Neural cell (in vitro differentiated cells): ENCODE measurements at regions not wholly inside any gene's neighbourhood (a gene's known extent, or its start where the extent isn't known, plus 50 kb on each side); places are given as distances from the start of the nearest gene placed in this dataset.

Experiments used
- H2AFZ ChIP-seq: fragments of 200-600, 300-800 bp; sonication (generic), shearing (Covaris generic); 2 replicates; pipeline ENCODE4 v1.6.0; 2014; ENCODE audit warnings: low read depth, mild to moderate bottlenecking, antibody characterized with exemption, low read length, moderate library complexity
- H3F3A ChIP-seq: fragments of 200-600 bp; shearing (Covaris generic); 2 replicates; pipeline ENCODE4 v1.6.1; 2016; ENCODE audit warnings: mild to moderate bottlenecking, moderate library complexity, mixed read lengths, antibody characterized with exemption, low read length; ENCODE audit not compliant: insufficient read depth, poor library complexity, severe bottlenecking
- H3K27ac ChIP-seq: fragments of 200-600, 300-800 bp; sonication (generic), shearing (Covaris generic); 2 replicates; pipeline ENCODE4 v1.5.1; 2014; ENCODE audit warnings: mild to moderate bottlenecking, low read length, moderate library complexity
- H3K27me3 ChIP-seq: fragments of 300-800, 200-600 bp; sonication (generic), shearing (Covaris generic); 2 replicates; pipeline ENCODE4 v1.6.0; 2014; ENCODE audit warnings: mild to moderate bottlenecking, low read depth, low read length, moderate library complexity; ENCODE audit not compliant: insufficient read depth
- H3K36me3 ChIP-seq: fragments of 300-800, 200-600 bp; sonication (generic), shearing (Covaris generic); 2 replicates; pipeline ENCODE4 v1.5.1; 2014; ENCODE audit warnings: mild to moderate bottlenecking, antibody characterized with exemption, low read length, moderate library complexity; ENCODE audit not compliant: insufficient read depth
- H3K4me2 ChIP-seq: fragments of 300-800, 200-600 bp; sonication (generic), shearing (Covaris generic); 2 replicates; pipeline ENCODE4 v1.6.0; 2014; ENCODE audit warnings: mild to moderate bottlenecking, low read length
- H3K4me3 ChIP-seq: fragments of 300-800, 200-600 bp; sonication (generic), shearing (Covaris generic); 2 replicates; pipeline ENCODE4 v1.5.1; 2014; ENCODE audit warnings: mild to moderate bottlenecking, low read length, moderate library complexity
- H3K79me2 ChIP-seq: fragments of 200-600 bp; shearing (Covaris generic); replicated peaks from 2 replicates; pipeline ENCODE4 v1.6.0; 2014; ENCODE audit warnings: mild to moderate bottlenecking, low read length, moderate library complexity; ENCODE audit not compliant: insufficient read depth
- H3K9ac ChIP-seq: fragments of 300-800, 200-600 bp; sonication (generic), shearing (Covaris generic); 2 replicates; pipeline ENCODE4 v1.6.1; 2016; ENCODE audit warnings: mild to moderate bottlenecking, low read length, mixed read lengths
- H3K9me2 ChIP-seq: fragments of 200-600 bp; shearing (Covaris generic); 2 replicates; pipeline ENCODE4 v1.6.1; 2016; ENCODE audit warnings: mild to moderate bottlenecking, low read length, mixed read lengths; ENCODE audit not compliant: insufficient read depth
- H3K9me3 ChIP-seq: fragments of 200-600, 300-800 bp; sonication (generic), shearing (Covaris generic); 2 replicates; pipeline ENCODE4 v1.6.1; 2016; ENCODE audit warnings: mild to moderate bottlenecking, mixed run types, low read length, moderate library complexity, mixed read lengths
- H4K20me1 ChIP-seq: fragments of 200-600 bp; shearing (Covaris generic); 2 replicates; pipeline ENCODE4 v1.6.1; 2016; ENCODE audit warnings: mild to moderate bottlenecking, mixed run types; ENCODE audit not compliant: insufficient read depth
- EP300 ChIP-seq: fragments of 450-650 bp; conservative IDR thresholded peaks from 2 replicates; pipeline ENCODE4 v1.6.1; 2014; ENCODE audit warnings: antibody characterized with exemption, mild to moderate bottlenecking, moderate library complexity; ENCODE audit not compliant: poor library complexity, severe bottlenecking
- EZH2 ChIP-seq: fragments of 200-600, 300-800 bp; shearing (Covaris generic), sonication (generic); IDR thresholded peaks from 2 replicates; pipeline ENCODE4 v1.6.1; 2014; ENCODE audit warnings: antibody characterized with exemption, low read length, borderline replicate concordance, mild to moderate bottlenecking; ENCODE audit not compliant: insufficient read depth, poor library complexity, severe bottlenecking
- MXI1 ChIP-seq: fragments of 450-650 bp; conservative IDR thresholded peaks from 2 replicates; pipeline ENCODE4 v1.6.1; 2014; ENCODE audit warnings: antibody characterized with exemption, mild to moderate bottlenecking; ENCODE audit not compliant: poor library complexity, severe bottlenecking
- POLR2AphosphoS5 ChIP-seq: IDR thresholded peaks from 2 replicates; pipeline ENCODE4 v1.6.1; 2012
- RAD21 ChIP-seq: fragments of 450-650 bp; conservative IDR thresholded peaks from 2 replicates; pipeline ENCODE4 v1.6.1; 2014; ENCODE audit warnings: antibody characterized with exemption, mild to moderate bottlenecking, moderate library complexity
- SMC3 ChIP-seq: fragments of 450-650 bp; conservative IDR thresholded peaks from 2 replicates; pipeline ENCODE4 v1.6.1; 2014; ENCODE audit warnings: antibody characterized with exemption, mild to moderate bottlenecking, moderate library complexity; ENCODE audit not compliant: poor library complexity
- TAF1 ChIP-seq: IDR thresholded peaks from 2 replicates; pipeline ENCODE4 v1.6.1; 2012; ENCODE audit warnings: low read depth
- TF ChIP-seq, protein P1 (sequence below): IDR thresholded peaks from 2 replicates; pipeline ENCODE4 v1.6.1; 2012; ENCODE audit warnings: borderline replicate concordance
- TF ChIP-seq, protein P2 (sequence below): fragments of 450-650 bp; IDR thresholded peaks from 2 replicates; pipeline ENCODE4 v1.5.1; 2014; ENCODE audit warnings: antibody characterized with exemption, mild to moderate bottlenecking, moderate library complexity; ENCODE audit not compliant: poor library complexity, severe bottlenecking

DNA sequence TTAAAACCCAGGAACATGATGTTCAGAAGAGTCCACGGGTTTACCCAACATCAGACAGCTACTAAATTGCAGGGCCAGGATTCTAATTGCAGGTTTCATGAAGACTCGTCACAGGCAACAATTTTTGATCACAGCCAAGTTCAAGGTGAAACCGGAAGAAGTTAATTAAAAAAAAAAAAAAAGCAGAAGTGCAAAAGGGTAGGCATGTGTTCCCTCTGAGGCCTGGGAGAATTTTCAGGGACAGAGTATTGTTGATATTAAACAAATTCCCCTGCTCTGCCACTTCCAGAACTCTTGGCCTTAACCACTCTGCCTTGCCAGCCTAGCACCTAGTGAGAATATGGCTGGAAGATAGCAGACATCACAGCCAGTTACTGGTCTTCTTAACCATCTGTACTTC lies 99.4 kb upstream of the TRIB2 start:
- Histone ChIP-seq H3K4me3 (no peak overlapping the region), H2AFZ (no peak overlapping the region), H3K4me2 (no peak overlapping the region), H3K9me2 (no peaks in the 10 kb centered on the region), H3K79me2 (no peaks in the 10 kb centered on the region), H3F3A (no peaks in the 10 kb centered on the region), H3K36me3 (no peaks in the 10 kb centered on the region), H3K27ac (no peak overlapping the region), H4K20me1 (no peaks in the 10 kb centered on the region), H3K9ac (no peak overlapping the region), H3K27me3 (no peaks in the 10 kb centered on the region), H3K9me3 (no peaks in the 10 kb centered on the region)
- TF ChIP-seq EP300 = no peak
- no peak for TF ChIP-seq EZH2
- TF ChIP-seq, protein P1, sequence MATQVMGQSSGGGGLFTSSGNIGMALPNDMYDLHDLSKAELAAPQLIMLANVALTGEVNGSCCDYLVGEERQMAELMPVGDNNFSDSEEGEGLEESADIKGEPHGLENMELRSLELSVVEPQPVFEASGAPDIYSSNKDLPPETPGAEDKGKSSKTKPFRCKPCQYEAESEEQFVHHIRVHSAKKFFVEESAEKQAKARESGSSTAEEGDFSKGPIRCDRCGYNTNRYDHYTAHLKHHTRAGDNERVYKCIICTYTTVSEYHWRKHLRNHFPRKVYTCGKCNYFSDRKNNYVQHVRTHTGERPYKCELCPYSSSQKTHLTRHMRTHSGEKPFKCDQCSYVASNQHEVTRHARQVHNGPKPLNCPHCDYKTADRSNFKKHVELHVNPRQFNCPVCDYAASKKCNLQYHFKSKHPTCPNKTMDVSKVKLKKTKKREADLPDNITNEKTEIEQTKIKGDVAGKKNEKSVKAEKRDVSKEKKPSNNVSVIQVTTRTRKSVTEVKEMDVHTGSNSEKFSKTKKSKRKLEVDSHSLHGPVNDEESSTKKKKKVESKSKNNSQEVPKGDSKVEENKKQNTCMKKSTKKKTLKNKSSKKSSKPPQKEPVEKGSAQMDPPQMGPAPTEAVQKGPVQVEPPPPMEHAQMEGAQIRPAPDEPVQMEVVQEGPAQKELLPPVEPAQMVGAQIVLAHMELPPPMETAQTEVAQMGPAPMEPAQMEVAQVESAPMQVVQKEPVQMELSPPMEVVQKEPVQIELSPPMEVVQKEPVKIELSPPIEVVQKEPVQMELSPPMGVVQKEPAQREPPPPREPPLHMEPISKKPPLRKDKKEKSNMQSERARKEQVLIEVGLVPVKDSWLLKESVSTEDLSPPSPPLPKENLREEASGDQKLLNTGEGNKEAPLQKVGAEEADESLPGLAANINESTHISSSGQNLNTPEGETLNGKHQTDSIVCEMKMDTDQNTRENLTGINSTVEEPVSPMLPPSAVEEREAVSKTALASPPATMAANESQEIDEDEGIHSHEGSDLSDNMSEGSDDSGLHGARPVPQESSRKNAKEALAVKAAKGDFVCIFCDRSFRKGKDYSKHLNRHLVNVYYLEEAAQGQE = no peak
- no peak for TF ChIP-seq TAF1
- no peak for TF ChIP-seq RAD21
- no peak for TF ChIP-seq SMC3
- no peak for TF ChIP-seq POLR2AphosphoS5
- no peak for TF ChIP-seq MXI1
- TF ChIP-seq, protein P2, sequence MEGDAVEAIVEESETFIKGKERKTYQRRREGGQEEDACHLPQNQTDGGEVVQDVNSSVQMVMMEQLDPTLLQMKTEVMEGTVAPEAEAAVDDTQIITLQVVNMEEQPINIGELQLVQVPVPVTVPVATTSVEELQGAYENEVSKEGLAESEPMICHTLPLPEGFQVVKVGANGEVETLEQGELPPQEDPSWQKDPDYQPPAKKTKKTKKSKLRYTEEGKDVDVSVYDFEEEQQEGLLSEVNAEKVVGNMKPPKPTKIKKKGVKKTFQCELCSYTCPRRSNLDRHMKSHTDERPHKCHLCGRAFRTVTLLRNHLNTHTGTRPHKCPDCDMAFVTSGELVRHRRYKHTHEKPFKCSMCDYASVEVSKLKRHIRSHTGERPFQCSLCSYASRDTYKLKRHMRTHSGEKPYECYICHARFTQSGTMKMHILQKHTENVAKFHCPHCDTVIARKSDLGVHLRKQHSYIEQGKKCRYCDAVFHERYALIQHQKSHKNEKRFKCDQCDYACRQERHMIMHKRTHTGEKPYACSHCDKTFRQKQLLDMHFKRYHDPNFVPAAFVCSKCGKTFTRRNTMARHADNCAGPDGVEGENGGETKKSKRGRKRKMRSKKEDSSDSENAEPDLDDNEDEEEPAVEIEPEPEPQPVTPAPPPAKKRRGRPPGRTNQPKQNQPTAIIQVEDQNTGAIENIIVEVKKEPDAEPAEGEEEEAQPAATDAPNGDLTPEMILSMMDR = no peak

DNA sequence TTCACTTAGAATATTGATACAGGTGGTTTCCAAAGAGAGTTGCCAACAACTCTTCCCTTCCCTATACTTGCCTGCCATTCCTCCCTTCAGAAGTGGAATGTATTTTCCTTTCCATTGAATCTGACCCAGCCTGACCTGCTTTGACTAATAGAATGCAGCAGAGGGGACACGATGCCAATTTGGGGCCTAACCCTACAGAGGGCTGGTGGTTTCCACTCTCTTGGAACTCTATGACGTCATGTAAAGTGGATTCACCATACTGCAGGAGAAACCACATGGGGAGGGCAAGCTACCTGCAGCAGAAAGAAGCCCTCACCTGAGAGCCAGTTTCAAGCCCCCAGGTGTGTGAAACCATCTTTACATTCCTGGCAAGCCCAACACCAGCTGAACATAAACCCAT lies 98.9 kb upstream of the TRIB2 start:
- no peaks in the 10 kb centered on the region for H4K20me1 ChIP-seq
- no peaks in the 10 kb centered on the region for H3K9me2 ChIP-seq
- H3K9me3 ChIP-seq = no peaks in the 10 kb centered on the region
- H3K9ac ChIP-seq = no peak overlapping the region
- no peaks in the 10 kb centered on the region for H3K79me2 ChIP-seq
- H3K36me3 ChIP-seq = no peaks in the 10 kb centered on the region
- H3K27ac ChIP-seq = no peak overlapping the region
- H3K27me3 ChIP-seq = no peaks in the 10 kb centered on the region
- H3K4me2 ChIP-seq = no peak overlapping the region
- H3F3A ChIP-seq = no peaks in the 10 kb centered on the region
- no peak overlapping the region for H2AFZ ChIP-seq
- TF ChIP-seq TAF1 = no peak
- no peak for TF ChIP-seq POLR2AphosphoS5
- TF ChIP-seq MXI1 = no peak
- TF ChIP-seq EZH2 = no peak
- no peak for TF ChIP-seq RAD21
- TF ChIP-seq SMC3 = no peak
- TF ChIP-seq, protein P1 = no peak
- TF ChIP-seq, protein P2 = no peak
- no peak for TF ChIP-seq EP300
- H3K4me3 ChIP-seq = no peak overlapping the region
